ENCODE measurements at regions not wholly inside any gene's neighbourhood (a gene's known extent, or its start where the extent isn't known, plus 50 kb on each side); places are given as distances from the start of the nearest gene placed in this dataset.

GRCh38 chr3:81910244-81910852, 148.9 kb upstream of the GBE1 start:
- H3K4me3 ChIP-seq (ENCODE audit: low read depth, low read length): no peak overlapping the region
- TF ChIP-seq CTCF (IDR thresholded peaks at IDR 0.05; ENCODE audit: low read depth, low read length): peak; percentile 77
- in situ Hi-C loops (cut with HindIII; ENCODE audit: low sequenced_read_pairs): no loop called here
- peak; percentile 46 for DNase-seq (ENCODE audit: low read depth, low spot score)

- no peak overlapping the region for H3K4me3 ChIP-seq (ENCODE audit: low read depth, low read length)
- in situ Hi-C loops (cut with HindIII; ENCODE audit: low sequenced_read_pairs): no loop called here
- TF ChIP-seq CTCF (IDR thresholded peaks at IDR 0.05; ENCODE audit: low read depth, low read length): no peak
- DNase-seq (ENCODE audit: low read depth, low spot score): peak; percentile 16
Observed at GRCh38 chr3:81909796-81910195, 148.4 kb upstream of the GBE1 start.

GRCh38 chr3:81908561-81908960, 147.1 kb upstream of the GBE1 start:
- in situ Hi-C loops (cut with HindIII; ENCODE audit: low sequenced_read_pairs): no loop called here
- no peak overlapping the region for H3K4me3 ChIP-seq (ENCODE audit: low read depth, low read length)
- no peak for DNase-seq (ENCODE audit: low read depth, low spot score)
- no peak for TF ChIP-seq CTCF (IDR thresholded peaks at IDR 0.05; ENCODE audit: low read depth, low read length)

GRCh38 chr3:81898336-81898735, 136.9 kb upstream of the GBE1 start:
- TF ChIP-seq CTCF (IDR thresholded peaks at IDR 0.05; ENCODE audit: low read depth, low read length): no peak
- in situ Hi-C loops (cut with HindIII; ENCODE audit: low sequenced_read_pairs): no loop called here
- no peak overlapping the region for H3K4me3 ChIP-seq (ENCODE audit: low read depth, low read length)
- DNase-seq (ENCODE audit: low read depth, low spot score): no peak

- no peak for DNase-seq (ENCODE audit: low read depth, low spot score)
- H3K4me3 ChIP-seq (ENCODE audit: low read depth, low read length): no peak overlapping the region
- no peak for TF ChIP-seq CTCF (IDR thresholded peaks at IDR 0.05; ENCODE audit: low read depth, low read length)
- in situ Hi-C loops (cut with HindIII; ENCODE audit: low sequenced_read_pairs): no loop called here
Observed at GRCh38 chr3:81894598-81894997, 133.2 kb upstream of the GBE1 start.

GRCh38 chr3:81891055-81891895, 129.8 kb upstream of the GBE1 start:
- no peak for TF ChIP-seq CTCF (IDR thresholded peaks at IDR 0.05; ENCODE audit: low read depth, low read length)
- DNase-seq (ENCODE audit: low read depth, low spot score): no peak
- in situ Hi-C loops (cut with HindIII; ENCODE audit: low sequenced_read_pairs): no loop called here
- no peak overlapping the region for H3K4me3 ChIP-seq (ENCODE audit: low read depth, low read length)

Measured in astrocyte of the spinal cord (primary cell).